ENCODE measurements at regions not wholly inside any gene's neighbourhood (a gene's known extent, or its start where the extent isn't known, plus 50 kb on each side); places are given as distances from the start of the nearest gene placed in this dataset.

DNA sequence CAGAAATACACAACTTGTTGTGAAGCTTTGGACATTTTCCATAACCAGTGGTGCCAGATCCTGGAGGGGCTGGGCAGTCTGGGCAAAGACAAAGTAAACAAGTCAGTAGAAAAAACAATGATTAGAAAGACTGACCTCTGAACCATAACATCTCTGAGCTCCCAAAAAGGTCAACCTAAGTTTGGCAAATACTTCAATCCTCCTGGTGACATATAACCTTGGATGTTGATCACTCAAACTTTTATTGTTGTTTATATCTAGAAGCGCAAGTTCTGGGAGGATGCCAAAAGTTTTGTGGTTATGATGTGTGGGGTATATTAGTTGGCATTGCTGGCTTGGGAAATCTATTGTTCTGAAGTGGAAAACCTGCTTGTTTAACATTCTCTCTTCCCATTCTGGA is 257.7 kb downstream of the DIPK2A start:
- Mint-ChIP-seq H3K27me3 (ENCODE audit: insufficient read depth, low read depth, poor library complexity) (no peaks in the 10 kb centered on the region), H3K27ac (no peak overlapping the region), H3K4me1 (no peaks in the 10 kb centered on the region), H3K4me3 (no peak overlapping the region), H3K9me3 (no peaks in the 10 kb centered on the region), H3K36me3 (ENCODE audit: low read depth) (peaks cover 3% of the 10 kb centered on the region; the same call in 1 of the 3 replicates)
- DNase-seq (ENCODE audit: low spot score) (no peak), ATAC-seq (no peak)
- Histone ChIP-seq H3F3A (replicated peaks; ENCODE audit: low read depth) (no peaks in the 10 kb centered on the region), H3K27ac (ENCODE audit: low read depth) (no peak overlapping the region), H4K20me1 (replicated peaks; ENCODE audit: insufficient read depth) (no peaks in the 10 kb centered on the region), H3K27me3 (ENCODE audit: insufficient read depth) (no peaks in the 10 kb centered on the region), H3K79me2 (replicated peaks; ENCODE audit: insufficient read depth) (no peaks in the 10 kb centered on the region), H3K9me2 (ENCODE audit: insufficient read depth) (0 out of 2 replicates have a peak, but pooled peaks cover 3% of the 10 kb centered on the region), H2AFZ (no peak overlapping the region), H3K4me3 (no peak overlapping the region), H3K36me3 (ENCODE audit: insufficient read depth) (no peaks in the 10 kb centered on the region), H3K4me1 (ENCODE audit: insufficient read depth) (no peaks in the 10 kb centered on the region), H3K4me2 (no peak overlapping the region)
- TF ChIP-seq, protein P1, sequence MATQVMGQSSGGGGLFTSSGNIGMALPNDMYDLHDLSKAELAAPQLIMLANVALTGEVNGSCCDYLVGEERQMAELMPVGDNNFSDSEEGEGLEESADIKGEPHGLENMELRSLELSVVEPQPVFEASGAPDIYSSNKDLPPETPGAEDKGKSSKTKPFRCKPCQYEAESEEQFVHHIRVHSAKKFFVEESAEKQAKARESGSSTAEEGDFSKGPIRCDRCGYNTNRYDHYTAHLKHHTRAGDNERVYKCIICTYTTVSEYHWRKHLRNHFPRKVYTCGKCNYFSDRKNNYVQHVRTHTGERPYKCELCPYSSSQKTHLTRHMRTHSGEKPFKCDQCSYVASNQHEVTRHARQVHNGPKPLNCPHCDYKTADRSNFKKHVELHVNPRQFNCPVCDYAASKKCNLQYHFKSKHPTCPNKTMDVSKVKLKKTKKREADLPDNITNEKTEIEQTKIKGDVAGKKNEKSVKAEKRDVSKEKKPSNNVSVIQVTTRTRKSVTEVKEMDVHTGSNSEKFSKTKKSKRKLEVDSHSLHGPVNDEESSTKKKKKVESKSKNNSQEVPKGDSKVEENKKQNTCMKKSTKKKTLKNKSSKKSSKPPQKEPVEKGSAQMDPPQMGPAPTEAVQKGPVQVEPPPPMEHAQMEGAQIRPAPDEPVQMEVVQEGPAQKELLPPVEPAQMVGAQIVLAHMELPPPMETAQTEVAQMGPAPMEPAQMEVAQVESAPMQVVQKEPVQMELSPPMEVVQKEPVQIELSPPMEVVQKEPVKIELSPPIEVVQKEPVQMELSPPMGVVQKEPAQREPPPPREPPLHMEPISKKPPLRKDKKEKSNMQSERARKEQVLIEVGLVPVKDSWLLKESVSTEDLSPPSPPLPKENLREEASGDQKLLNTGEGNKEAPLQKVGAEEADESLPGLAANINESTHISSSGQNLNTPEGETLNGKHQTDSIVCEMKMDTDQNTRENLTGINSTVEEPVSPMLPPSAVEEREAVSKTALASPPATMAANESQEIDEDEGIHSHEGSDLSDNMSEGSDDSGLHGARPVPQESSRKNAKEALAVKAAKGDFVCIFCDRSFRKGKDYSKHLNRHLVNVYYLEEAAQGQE (IDR thresholded peaks at IDR 0.05; ENCODE audit: unreplicated experiment): no peak
- TF ChIP-seq, protein P2, sequence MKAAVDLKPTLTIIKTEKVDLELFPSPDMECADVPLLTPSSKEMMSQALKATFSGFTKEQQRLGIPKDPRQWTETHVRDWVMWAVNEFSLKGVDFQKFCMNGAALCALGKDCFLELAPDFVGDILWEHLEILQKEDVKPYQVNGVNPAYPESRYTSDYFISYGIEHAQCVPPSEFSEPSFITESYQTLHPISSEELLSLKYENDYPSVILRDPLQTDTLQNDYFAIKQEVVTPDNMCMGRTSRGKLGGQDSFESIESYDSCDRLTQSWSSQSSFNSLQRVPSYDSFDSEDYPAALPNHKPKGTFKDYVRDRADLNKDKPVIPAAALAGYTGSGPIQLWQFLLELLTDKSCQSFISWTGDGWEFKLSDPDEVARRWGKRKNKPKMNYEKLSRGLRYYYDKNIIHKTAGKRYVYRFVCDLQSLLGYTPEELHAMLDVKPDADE (IDR thresholded peaks at IDR 0.05): no peak
- TF ChIP-seq, protein P3, sequence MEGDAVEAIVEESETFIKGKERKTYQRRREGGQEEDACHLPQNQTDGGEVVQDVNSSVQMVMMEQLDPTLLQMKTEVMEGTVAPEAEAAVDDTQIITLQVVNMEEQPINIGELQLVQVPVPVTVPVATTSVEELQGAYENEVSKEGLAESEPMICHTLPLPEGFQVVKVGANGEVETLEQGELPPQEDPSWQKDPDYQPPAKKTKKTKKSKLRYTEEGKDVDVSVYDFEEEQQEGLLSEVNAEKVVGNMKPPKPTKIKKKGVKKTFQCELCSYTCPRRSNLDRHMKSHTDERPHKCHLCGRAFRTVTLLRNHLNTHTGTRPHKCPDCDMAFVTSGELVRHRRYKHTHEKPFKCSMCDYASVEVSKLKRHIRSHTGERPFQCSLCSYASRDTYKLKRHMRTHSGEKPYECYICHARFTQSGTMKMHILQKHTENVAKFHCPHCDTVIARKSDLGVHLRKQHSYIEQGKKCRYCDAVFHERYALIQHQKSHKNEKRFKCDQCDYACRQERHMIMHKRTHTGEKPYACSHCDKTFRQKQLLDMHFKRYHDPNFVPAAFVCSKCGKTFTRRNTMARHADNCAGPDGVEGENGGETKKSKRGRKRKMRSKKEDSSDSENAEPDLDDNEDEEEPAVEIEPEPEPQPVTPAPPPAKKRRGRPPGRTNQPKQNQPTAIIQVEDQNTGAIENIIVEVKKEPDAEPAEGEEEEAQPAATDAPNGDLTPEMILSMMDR (conservative IDR thresholded peaks at IDR 0.05; ENCODE audit: low read depth in 2 of 2): no peak
- no peak for TF ChIP-seq ZNF114 (CRISPR knock-in tag; IDR thresholded peaks at IDR 0.05)
- no peak for TF ChIP-seq EZH2phosphoT487 (IDR thresholded peaks at IDR 0.05; ENCODE audit: unreplicated experiment)
- TF ChIP-seq EZH2 (IDR thresholded peaks at IDR 0.05; ENCODE audit: low read depth, unreplicated experiment): no peak
- TF ChIP-seq CREB1 (CRISPR knock-in tag; IDR thresholded peaks at IDR 0.05; ENCODE audit: low read depth): no peak
- TF ChIP-seq POLR2AphosphoS5 (IDR thresholded peaks at IDR 0.05; ENCODE audit: low read depth): no peak
- TF ChIP-seq, protein P4, sequence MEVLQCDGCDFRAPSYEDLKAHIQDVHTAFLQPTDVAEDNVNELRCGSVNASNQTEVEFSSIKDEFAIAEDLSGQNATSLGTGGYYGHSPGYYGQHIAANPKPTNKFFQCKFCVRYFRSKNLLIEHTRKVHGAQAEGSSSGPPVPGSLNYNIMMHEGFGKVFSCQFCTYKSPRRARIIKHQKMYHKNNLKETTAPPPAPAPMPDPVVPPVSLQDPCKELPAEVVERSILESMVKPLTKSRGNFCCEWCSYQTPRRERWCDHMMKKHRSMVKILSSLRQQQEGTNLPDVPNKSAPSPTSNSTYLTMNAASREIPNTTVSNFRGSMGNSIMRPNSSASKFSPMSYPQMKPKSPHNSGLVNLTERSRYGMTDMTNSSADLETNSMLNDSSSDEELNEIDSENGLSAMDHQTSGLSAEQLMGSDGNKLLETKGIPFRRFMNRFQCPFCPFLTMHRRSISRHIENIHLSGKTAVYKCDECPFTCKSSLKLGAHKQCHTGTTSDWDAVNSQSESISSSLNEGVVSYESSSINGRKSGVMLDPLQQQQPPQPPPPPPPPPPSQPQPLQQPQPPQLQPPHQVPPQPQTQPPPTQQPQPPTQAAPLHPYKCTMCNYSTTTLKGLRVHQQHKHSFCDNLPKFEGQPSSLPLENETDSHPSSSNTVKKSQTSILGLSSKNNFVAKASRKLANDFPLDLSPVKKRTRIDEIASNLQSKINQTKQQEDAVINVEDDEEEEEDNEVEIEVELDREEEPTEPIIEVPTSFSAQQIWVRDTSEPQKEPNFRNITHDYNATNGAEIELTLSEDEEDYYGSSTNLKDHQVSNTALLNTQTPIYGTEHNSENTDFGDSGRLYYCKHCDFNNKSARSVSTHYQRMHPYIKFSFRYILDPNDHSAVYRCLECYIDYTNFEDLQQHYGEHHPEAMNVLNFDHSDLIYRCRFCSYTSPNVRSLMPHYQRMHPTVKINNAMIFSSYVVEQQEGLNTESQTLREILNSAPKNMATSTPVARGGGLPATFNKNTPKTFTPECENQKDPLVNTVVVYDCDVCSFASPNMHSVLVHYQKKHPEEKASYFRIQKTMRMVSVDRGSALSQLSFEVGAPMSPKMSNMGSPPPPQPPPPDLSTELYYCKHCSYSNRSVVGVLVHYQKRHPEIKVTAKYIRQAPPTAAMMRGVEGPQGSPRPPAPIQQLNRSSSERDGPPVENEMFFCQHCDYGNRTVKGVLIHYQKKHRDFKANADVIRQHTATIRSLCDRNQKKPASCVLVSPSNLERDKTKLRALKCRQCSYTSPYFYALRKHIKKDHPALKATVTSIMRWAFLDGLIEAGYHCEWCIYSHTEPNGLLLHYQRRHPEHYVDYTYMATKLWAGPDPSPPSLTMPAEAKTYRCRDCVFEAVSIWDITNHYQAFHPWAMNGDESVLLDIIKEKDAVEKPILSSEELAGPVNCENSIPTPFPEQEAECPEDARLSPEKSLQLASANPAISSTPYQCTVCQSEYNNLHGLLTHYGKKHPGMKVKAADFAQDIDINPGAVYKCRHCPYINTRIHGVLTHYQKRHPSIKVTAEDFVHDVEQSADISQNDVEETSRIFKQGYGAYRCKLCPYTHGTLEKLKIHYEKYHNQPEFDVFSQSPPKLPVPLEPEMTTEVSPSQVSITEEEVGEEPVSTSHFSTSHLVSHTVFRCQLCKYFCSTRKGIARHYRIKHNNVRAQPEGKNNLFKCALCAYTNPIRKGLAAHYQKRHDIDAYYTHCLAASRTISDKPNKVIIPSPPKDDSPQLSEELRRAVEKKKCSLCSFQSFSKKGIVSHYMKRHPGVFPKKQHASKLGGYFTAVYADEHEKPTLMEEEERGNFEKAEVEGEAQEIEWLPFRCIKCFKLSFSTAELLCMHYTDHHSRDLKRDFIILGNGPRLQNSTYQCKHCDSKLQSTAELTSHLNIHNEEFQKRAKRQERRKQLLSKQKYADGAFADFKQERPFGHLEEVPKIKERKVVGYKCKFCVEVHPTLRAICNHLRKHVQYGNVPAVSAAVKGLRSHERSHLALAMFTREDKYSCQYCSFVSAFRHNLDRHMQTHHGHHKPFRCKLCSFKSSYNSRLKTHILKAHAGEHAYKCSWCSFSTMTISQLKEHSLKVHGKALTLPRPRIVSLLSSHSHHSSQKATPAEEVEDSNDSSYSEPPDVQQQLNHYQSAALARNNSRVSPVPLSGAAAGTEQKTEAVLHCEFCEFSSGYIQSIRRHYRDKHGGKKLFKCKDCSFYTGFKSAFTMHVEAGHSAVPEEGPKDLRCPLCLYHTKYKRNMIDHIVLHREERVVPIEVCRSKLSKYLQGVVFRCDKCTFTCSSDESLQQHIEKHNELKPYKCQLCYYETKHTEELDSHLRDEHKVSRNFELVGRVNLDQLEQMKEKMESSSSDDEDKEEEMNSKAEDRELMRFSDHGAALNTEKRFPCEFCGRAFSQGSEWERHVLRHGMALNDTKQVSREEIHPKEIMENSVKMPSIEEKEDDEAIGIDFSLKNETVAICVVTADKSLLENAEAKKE (CRISPR knock-in tag; IDR thresholded peaks at IDR 0.05): no peak
- TF ChIP-seq STAT1 (IDR thresholded peaks at IDR 0.05; ENCODE audit: unreplicated experiment): no peak
- TF ChIP-seq ZNF331 (CRISPR knock-in tag; IDR thresholded peaks at IDR 0.05; ENCODE audit: low read depth): no peak
- no peak for TF ChIP-seq JUNB (IDR thresholded peaks at IDR 0.05; ENCODE audit: unreplicated experiment)
- no peak for TF ChIP-seq NANOG (IDR thresholded peaks at IDR 0.05; ENCODE audit: borderline replicate concordance)
